Liver (tissue), 8 donors: ENCODE measurements at regions not wholly inside any gene's neighbourhood (a gene's known extent, or its start where the extent isn't known, plus 50 kb on each side); places are given as distances from the start of the nearest gene placed in this dataset.

Experiments used
- DNase-seq: peaks from one replicate; pipeline ENCODE4 v3.0.0-alpha.2; 2017; ENCODE audit warnings: low spot score
- H3K27ac ChIP-seq, 2 donors: one replicate each; pipeline ENCODE4 v1.7.0; 2013; ENCODE audit warnings: inconsistent platforms in 2 of 2, low read length in 2 of 2, control low read depth in 1 of 2, low read depth in 1 of 2, mild to moderate bottlenecking in 1 of 2
- H3K27me3 ChIP-seq, 4 donors: one replicate each; pipeline versions ENCODE4 v1.6.1 to v1.7.0; 2013; ENCODE audit warnings: low read length in 3 of 4, inconsistent platforms in 1 of 4, mild to moderate bottlenecking in 1 of 4, moderate library complexity in 1 of 4; ENCODE audit not compliant: control insufficient read depth in 4 of 4, insufficient read depth in 4 of 4
- H3K36me3 ChIP-seq, 4 donors: one replicate each; pipeline versions ENCODE4 v1.6.1 to v1.7.0; 2013; ENCODE audit warnings: low read length in 3 of 4, mild to moderate bottlenecking in 3 of 4, low read depth in 1 of 4, moderate library complexity in 1 of 4; ENCODE audit not compliant: control insufficient read depth in 4 of 4, insufficient read depth in 3 of 4
- H3K4me1 ChIP-seq, 4 donors: one replicate each; pipeline versions ENCODE4 v1.6.1 to v1.7.0; 2013; ENCODE audit warnings: low read length in 3 of 4, mild to moderate bottlenecking in 3 of 4, moderate library complexity in 1 of 4; ENCODE audit not compliant: control insufficient read depth in 4 of 4, insufficient read depth in 4 of 4
- H3K4me3 ChIP-seq, 3 donors: one replicate each; pipeline versions ENCODE4 v1.6.1 to v1.7.0; 2013; ENCODE audit warnings: low read length in 3 of 3, control low read depth in 1 of 3, low read depth in 1 of 3, mild to moderate bottlenecking in 1 of 3
- H3K9ac ChIP-seq, 2 donors: one replicate each; pipeline ENCODE4 v1.7.0; 2013; ENCODE audit warnings: low read length in 2 of 2, mild to moderate bottlenecking in 2 of 2, moderate library complexity in 2 of 2, control low read depth in 1 of 2, low read depth in 1 of 2
- H3K9me3 ChIP-seq, 4 donors: one replicate each; pipeline versions ENCODE4 v1.6.1 to v1.7.0; 2013; ENCODE audit warnings: low read length in 3 of 4; ENCODE audit not compliant: control insufficient read depth in 4 of 4
- EGR1 ChIP-seq, 2 donors: IDR thresholded peaks; 2 replicates each; pipeline ENCODE4 v1.6.1; 2016 to 2018; ENCODE audit warnings: antibody characterized with exemption in 2 of 2, low read depth in 2 of 2
- FOXA1 ChIP-seq: IDR thresholded peaks from 2 replicates; pipeline ENCODE4 v1.6.1; 2016; ENCODE audit warnings: antibody characterized with exemption
- FOXA2 ChIP-seq: IDR thresholded peaks from 2 replicates; pipeline ENCODE4 v1.6.1; 2016; ENCODE audit warnings: antibody characterized with exemption
- GABPA ChIP-seq, 2 donors: IDR thresholded peaks in 1 of 2; conservative IDR thresholded peaks in 1 of 2; 2 replicates each; pipeline ENCODE4 v1.6.1; 2016; ENCODE audit warnings: antibody characterized with exemption in 2 of 2, mild to moderate bottlenecking in 1 of 2, moderate library complexity in 1 of 2
- HNF4A ChIP-seq, 2 donors: conservative IDR thresholded peaks; 2 replicates each; pipeline ENCODE4 v1.6.1; 2016; ENCODE audit warnings: antibody characterized with exemption in 2 of 2, mild to moderate bottlenecking in 2 of 2
- HNF4G ChIP-seq: IDR thresholded peaks from 2 replicates; pipeline ENCODE4 v1.6.1; 2016; ENCODE audit warnings: antibody characterized with exemption
- JUND ChIP-seq, 2 donors: IDR thresholded peaks; 2 replicates each; pipeline ENCODE4 v1.6.1; 2016; ENCODE audit warnings: antibody characterized with exemption in 2 of 2
- NR2F2 ChIP-seq: IDR thresholded peaks from 2 replicates; pipeline ENCODE4 v1.6.1; 2016; ENCODE audit warnings: antibody characterized with exemption
- RAD21 ChIP-seq, 2 donors: IDR thresholded peaks; 2 replicates each; pipeline ENCODE4 v1.6.1; 2016; ENCODE audit warnings: antibody characterized with exemption in 2 of 2, mild to moderate bottlenecking in 2 of 2
- RXRA ChIP-seq, 2 donors: IDR thresholded peaks; 2 replicates each; pipeline ENCODE4 v1.6.1; 2017 to 2018; ENCODE audit warnings: antibody characterized with exemption in 2 of 2, mild to moderate bottlenecking in 1 of 2
- SP1 ChIP-seq: IDR thresholded peaks from 2 replicates; pipeline ENCODE4 v1.6.1; 2018; ENCODE audit warnings: antibody characterized with exemption, mild to moderate bottlenecking
- TAF1 ChIP-seq: conservative IDR thresholded peaks from 2 replicates; pipeline ENCODE4 v1.6.1; 2016; ENCODE audit warnings: antibody characterized with exemption, mild to moderate bottlenecking
- YY1 ChIP-seq: IDR thresholded peaks from 2 replicates; pipeline ENCODE4 v1.6.1; 2016; ENCODE audit warnings: antibody characterized with exemption, mild to moderate bottlenecking
- WGBS: extraction: QIAGEN DNeasy Blood & Tissue Kit; methylation state at CpG from one replicate; pipeline ENCODE4 v1.1.7; 2013; 5-methylcytosine and 5-hydroxymethylcytosine counted together
- TF ChIP-seq, protein P1 (sequence below): IDR thresholded peaks from 2 replicates; pipeline ENCODE4 v1.6.1; 2016; ENCODE audit warnings: antibody characterized with exemption, mild to moderate bottlenecking
- TF ChIP-seq, protein P2 (sequence below): IDR thresholded peaks from 2 replicates; pipeline ENCODE4 v1.6.1; 2016; ENCODE audit warnings: antibody characterized with exemption
- TF ChIP-seq, protein P3 (sequence below): IDR thresholded peaks from 2 replicates; pipeline ENCODE4 v1.6.1; 2016; ENCODE audit warnings: antibody characterized with exemption
- TF ChIP-seq, protein P4 (sequence below): fragments of 150-350 bp; IDR thresholded peaks from 2 replicates; pipeline ENCODE4 v1.5.1; 2017; ENCODE audit warnings: improper control_type of control experiment, low read depth, low read length; ENCODE audit not compliant: missing input control
- TF ChIP-seq, protein P5 (sequence below): IDR thresholded peaks from 2 replicates; pipeline ENCODE4 v1.6.1; 2016; ENCODE audit warnings: antibody characterized with exemption
- donor health status: healthy.
- donor health status: healthy.
- donor health status: healthy.
- donor health status: healthy.
- donor health status: healthy.

DNA sequence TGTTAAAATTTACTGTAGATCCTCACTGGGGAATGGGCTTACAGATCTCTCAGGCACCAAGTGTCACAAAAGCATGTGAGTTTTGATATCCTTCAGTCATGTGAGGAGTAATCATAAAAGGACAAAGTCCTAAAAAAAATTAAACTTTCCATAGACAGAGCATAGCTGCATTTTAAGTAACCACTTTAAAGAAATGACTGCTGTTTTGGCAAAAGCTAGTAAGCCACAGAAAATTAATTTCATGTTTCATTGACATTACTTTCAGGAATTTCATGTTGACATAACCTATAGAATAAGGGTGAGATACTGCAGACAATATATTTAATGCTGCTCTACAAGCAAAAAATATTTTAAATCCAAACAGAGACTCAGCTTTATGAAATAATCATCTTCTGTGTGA, 156.3 kb downstream of the LYPLAL1 start:
- no peaks in the 10 kb centered on the region for H3K9me3 ChIP-seq
- no peak overlapping the region for H3K27ac ChIP-seq
- H3K36me3 ChIP-seq: no peaks in the 10 kb centered on the region
- no peaks in the 10 kb centered on the region for H3K27me3 ChIP-seq
- no peak overlapping the region for H3K9ac ChIP-seq
- no peak for DNase-seq
- H3K4me1 ChIP-seq: peaks cover 0 to 16% (median 14%) of the 10 kb centered on the region in 4 donors
- H3K4me3 ChIP-seq: no peak overlapping the region
- TF ChIP-seq, protein P1, sequence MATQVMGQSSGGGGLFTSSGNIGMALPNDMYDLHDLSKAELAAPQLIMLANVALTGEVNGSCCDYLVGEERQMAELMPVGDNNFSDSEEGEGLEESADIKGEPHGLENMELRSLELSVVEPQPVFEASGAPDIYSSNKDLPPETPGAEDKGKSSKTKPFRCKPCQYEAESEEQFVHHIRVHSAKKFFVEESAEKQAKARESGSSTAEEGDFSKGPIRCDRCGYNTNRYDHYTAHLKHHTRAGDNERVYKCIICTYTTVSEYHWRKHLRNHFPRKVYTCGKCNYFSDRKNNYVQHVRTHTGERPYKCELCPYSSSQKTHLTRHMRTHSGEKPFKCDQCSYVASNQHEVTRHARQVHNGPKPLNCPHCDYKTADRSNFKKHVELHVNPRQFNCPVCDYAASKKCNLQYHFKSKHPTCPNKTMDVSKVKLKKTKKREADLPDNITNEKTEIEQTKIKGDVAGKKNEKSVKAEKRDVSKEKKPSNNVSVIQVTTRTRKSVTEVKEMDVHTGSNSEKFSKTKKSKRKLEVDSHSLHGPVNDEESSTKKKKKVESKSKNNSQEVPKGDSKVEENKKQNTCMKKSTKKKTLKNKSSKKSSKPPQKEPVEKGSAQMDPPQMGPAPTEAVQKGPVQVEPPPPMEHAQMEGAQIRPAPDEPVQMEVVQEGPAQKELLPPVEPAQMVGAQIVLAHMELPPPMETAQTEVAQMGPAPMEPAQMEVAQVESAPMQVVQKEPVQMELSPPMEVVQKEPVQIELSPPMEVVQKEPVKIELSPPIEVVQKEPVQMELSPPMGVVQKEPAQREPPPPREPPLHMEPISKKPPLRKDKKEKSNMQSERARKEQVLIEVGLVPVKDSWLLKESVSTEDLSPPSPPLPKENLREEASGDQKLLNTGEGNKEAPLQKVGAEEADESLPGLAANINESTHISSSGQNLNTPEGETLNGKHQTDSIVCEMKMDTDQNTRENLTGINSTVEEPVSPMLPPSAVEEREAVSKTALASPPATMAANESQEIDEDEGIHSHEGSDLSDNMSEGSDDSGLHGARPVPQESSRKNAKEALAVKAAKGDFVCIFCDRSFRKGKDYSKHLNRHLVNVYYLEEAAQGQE: no peak
- TF ChIP-seq, protein P2, sequence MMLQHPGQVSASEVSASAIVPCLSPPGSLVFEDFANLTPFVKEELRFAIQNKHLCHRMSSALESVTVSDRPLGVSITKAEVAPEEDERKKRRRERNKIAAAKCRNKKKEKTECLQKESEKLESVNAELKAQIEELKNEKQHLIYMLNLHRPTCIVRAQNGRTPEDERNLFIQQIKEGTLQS: no peak
- no peak for TF ChIP-seq SP1
- no peak for TF ChIP-seq GABPA (IDR thresholded peaks at IDR 0.05 in 1 of 2, conservative IDR thresholded peaks at IDR 0.05 in 1 of 2)
- no peak for TF ChIP-seq TAF1
- no peak for TF ChIP-seq RXRA (IDR thresholded peaks at IDR 0.05)

DNA sequence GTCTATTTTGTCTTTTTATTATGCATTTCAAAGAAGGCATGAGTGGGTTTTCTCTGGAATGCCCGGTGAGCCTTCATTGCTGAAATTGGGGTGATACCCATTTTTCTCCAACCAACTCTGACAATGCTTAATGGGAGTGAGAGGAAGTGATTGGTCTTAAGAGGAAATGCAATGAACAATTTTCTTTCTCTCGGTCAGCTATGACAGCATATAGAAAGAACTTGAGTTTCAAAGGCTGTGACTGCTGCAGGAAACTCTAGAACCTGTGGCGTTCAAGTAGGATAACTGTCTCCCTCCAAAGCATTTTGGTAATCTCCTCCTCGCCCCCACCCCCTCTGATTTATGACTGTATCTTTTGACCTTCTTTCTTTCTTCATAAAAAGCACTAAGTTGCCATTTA, 155.9 kb downstream of the LYPLAL1 start:
- no peak overlapping the region for H3K4me3 ChIP-seq
- no peak for DNase-seq
- no peaks in the 10 kb centered on the region for H3K27me3 ChIP-seq
- H3K27ac ChIP-seq: no peak overlapping the region
- no peak for TF ChIP-seq RAD21 (IDR thresholded peaks at IDR 0.05)
- TF ChIP-seq FOXA1: no peak
- no peak for TF ChIP-seq YY1
- TF ChIP-seq, protein P1: no peak
- TF ChIP-seq JUND (IDR thresholded peaks at IDR 0.05): no peak
- TF ChIP-seq SP1: no peak
- TF ChIP-seq HNF4G: no peak
- TF ChIP-seq, protein P2: no peak
- TF ChIP-seq, protein P3, sequence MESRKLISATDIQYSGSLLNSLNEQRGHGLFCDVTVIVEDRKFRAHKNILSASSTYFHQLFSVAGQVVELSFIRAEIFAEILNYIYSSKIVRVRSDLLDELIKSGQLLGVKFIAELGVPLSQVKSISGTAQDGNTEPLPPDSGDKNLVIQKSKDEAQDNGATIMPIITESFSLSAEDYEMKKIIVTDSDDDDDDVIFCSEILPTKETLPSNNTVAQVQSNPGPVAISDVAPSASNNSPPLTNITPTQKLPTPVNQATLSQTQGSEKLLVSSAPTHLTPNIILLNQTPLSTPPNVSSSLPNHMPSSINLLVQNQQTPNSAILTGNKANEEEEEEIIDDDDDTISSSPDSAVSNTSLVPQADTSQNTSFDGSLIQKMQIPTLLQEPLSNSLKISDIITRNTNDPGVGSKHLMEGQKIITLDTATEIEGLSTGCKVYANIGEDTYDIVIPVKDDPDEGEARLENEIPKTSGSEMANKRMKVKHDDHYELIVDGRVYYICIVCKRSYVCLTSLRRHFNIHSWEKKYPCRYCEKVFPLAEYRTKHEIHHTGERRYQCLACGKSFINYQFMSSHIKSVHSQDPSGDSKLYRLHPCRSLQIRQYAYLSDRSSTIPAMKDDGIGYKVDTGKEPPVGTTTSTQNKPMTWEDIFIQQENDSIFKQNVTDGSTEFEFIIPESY: no peak
- no peak for TF ChIP-seq GABPA (IDR thresholded peaks at IDR 0.05 in 1 of 2, conservative IDR thresholded peaks at IDR 0.05 in 1 of 2)
- TF ChIP-seq, protein P4, sequence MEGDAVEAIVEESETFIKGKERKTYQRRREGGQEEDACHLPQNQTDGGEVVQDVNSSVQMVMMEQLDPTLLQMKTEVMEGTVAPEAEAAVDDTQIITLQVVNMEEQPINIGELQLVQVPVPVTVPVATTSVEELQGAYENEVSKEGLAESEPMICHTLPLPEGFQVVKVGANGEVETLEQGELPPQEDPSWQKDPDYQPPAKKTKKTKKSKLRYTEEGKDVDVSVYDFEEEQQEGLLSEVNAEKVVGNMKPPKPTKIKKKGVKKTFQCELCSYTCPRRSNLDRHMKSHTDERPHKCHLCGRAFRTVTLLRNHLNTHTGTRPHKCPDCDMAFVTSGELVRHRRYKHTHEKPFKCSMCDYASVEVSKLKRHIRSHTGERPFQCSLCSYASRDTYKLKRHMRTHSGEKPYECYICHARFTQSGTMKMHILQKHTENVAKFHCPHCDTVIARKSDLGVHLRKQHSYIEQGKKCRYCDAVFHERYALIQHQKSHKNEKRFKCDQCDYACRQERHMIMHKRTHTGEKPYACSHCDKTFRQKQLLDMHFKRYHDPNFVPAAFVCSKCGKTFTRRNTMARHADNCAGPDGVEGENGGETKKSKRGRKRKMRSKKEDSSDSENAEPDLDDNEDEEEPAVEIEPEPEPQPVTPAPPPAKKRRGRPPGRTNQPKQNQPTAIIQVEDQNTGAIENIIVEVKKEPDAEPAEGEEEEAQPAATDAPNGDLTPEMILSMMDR: no peak
- no peak for TF ChIP-seq NR2F2
- TF ChIP-seq EGR1 (IDR thresholded peaks at IDR 0.05; ENCODE audit: low read depth in 2 of 2): no peak
- TF ChIP-seq, protein P5, sequence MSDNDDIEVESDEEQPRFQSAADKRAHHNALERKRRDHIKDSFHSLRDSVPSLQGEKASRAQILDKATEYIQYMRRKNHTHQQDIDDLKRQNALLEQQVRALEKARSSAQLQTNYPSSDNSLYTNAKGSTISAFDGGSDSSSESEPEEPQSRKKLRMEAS: no peak
- TF ChIP-seq RXRA (IDR thresholded peaks at IDR 0.05): no peak
- TF ChIP-seq TAF1: no peak
- TF ChIP-seq HNF4A (conservative IDR thresholded peaks at IDR 0.05): no peak
- TF ChIP-seq FOXA2: no peak
- no peaks in the 10 kb centered on the region for H3K9me3 ChIP-seq
- no peak overlapping the region for H3K9ac ChIP-seq
- peaks cover 0 to 16% (median 14%) of the 10 kb centered on the region in 4 donors for H3K4me1 ChIP-seq
- H3K36me3 ChIP-seq: no peaks in the 10 kb centered on the region
- 87% methylated on average over 4 of the region's 4 CpGs for WGBS
